GM10266 (cell line): ENCODE measurements at regions not wholly inside any gene's neighbourhood (a gene's known extent, or its start where the extent isn't known, plus 50 kb on each side); places are given as distances from the start of the nearest gene placed in this dataset.

Source experiments
- DNase-seq: peaks from one replicate; pipeline ENCODE4 v3.0.0; 2012; ENCODE audit errors: extremely low spot score
- TF ChIP-seq, protein P1 (sequence below): IDR thresholded peaks from 2 replicates; pipeline ENCODE4 v1.5.1; 2012; ENCODE audit warnings: mild to moderate bottlenecking, low read depth; ENCODE audit not compliant: control insufficient read depth, insufficient read depth; ENCODE audit errors: missing control alignments

- TF ChIP-seq, protein P1, sequence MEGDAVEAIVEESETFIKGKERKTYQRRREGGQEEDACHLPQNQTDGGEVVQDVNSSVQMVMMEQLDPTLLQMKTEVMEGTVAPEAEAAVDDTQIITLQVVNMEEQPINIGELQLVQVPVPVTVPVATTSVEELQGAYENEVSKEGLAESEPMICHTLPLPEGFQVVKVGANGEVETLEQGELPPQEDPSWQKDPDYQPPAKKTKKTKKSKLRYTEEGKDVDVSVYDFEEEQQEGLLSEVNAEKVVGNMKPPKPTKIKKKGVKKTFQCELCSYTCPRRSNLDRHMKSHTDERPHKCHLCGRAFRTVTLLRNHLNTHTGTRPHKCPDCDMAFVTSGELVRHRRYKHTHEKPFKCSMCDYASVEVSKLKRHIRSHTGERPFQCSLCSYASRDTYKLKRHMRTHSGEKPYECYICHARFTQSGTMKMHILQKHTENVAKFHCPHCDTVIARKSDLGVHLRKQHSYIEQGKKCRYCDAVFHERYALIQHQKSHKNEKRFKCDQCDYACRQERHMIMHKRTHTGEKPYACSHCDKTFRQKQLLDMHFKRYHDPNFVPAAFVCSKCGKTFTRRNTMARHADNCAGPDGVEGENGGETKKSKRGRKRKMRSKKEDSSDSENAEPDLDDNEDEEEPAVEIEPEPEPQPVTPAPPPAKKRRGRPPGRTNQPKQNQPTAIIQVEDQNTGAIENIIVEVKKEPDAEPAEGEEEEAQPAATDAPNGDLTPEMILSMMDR = no peak
- DNase-seq = no peak
These were observed 483.5 kb upstream of the POT1 start for GRCh38 chr7:125412890-125413665.

GRCh38 chr7:125409921-125410320 lies 480.3 kb upstream of the POT1 start:
- TF ChIP-seq, protein P1 = no peak
- no peak for DNase-seq

DNA sequence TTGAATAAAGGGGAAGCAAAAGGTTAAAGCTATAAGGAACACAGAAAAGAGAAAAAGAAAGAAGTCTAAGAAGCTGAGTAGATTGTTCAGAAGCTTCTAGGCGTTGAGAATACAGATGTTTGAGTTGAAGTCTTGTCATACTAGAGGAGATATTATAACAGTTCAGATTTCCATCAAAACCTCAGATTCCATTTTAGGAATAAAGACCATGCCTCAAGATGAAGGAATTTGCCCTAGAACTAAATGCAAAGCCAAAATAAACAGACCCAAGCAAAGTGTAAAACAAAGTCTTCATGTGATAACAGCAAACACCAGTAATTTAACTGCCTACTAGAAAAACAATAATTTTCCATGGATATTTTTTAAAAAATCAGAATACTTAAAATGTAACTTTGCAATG lies 476.5 kb upstream of the POT1 start:
- DNase-seq = no peak

DNA sequence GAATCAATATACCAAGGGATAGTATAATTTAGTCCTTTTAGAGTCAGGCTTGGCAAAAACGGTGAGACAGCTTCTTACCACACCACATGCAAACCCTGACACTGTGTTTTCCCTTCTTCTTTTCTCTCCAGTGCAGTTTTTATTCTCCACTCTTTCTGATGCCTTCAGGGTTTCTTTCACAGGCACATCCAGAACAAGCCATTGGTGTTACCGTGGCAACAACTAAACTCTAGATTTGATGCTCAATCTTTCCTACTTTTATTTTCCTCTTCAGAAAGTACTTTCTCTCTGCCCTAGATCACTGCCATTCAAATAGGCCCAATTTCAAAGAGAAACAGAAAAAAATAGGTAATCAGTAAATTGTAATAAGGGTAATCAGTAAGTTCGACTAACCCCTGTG lies 469.8 kb upstream of the POT1 start:
- no peak for DNase-seq
- TF ChIP-seq, protein P1 = no peak

More for the DNA sequence above, 476.5 kb upstream of the POT1 start:
- TF ChIP-seq, protein P1 = no peak

- TF ChIP-seq, protein P1 = no peak
- no peak for DNase-seq
These were observed 467.0 kb upstream of the POT1 start for GRCh38 chr7:125396466-125397151.

GRCh38 chr7:125391921-125392320 lies 462.3 kb upstream of the POT1 start:
- DNase-seq = no peak
- TF ChIP-seq, protein P1 = no peak

GRCh38 chr7:125390981-125391380 lies 461.4 kb upstream of the POT1 start:
- TF ChIP-seq, protein P1 = no peak
- DNase-seq = no peak
